GM23338 (cell line): ENCODE measurements at regions not wholly inside any gene's neighbourhood (a gene's known extent, or its start where the extent isn't known, plus 50 kb on each side); places are given as distances from the start of the nearest gene placed in this dataset.

Experiments
- ATAC-seq: fragments of 200-7000 bp; cut with Tn5 transposase; 3 replicates; pipeline ENCODE4 v1.9.1; 2020
- DNase-seq: peaks from one replicate; pipeline ENCODE4 v3.0.0-alpha.2; 2015; ENCODE audit warnings: low spot score
- H2AFZ ChIP-seq: fragments of 200-600 bp; sonication (generic); 2 replicates; pipeline ENCODE4 v1.8.0; 2016; ENCODE audit warnings: antibody characterized with exemption, mild to moderate bottlenecking, moderate library complexity
- H3F3A ChIP-seq: fragments of 200-600 bp; sonication (generic); replicated peaks from 2 replicates; pipeline ENCODE4 v1.8.0; 2017; ENCODE audit warnings: antibody characterized with exemption, mixed run types, low read depth
- H3K27ac ChIP-seq: fragments of 200-600 bp; sonication (generic); 2 replicates; pipeline ENCODE4 v1.6.1; 2016; ENCODE audit warnings: low read depth
- H3K27me3 ChIP-seq: fragments of 200-600 bp; sonication (generic); 2 replicates; pipeline ENCODE4 v1.8.0; 2016; ENCODE audit warnings: mild to moderate bottlenecking, mixed run types, moderate library complexity; ENCODE audit not compliant: insufficient read depth
- H3K36me3 ChIP-seq: fragments of 200-600 bp; sonication (generic); 2 replicates; pipeline ENCODE4 v1.8.0; 2016; ENCODE audit warnings: mild to moderate bottlenecking; ENCODE audit not compliant: insufficient read depth
- H3K4me1 ChIP-seq: fragments of 200-600 bp; sonication (generic); 2 replicates; pipeline ENCODE4 v1.8.0; 2016; ENCODE audit warnings: mild to moderate bottlenecking, moderate library complexity; ENCODE audit not compliant: insufficient read depth
- H3K4me2 ChIP-seq: fragments of 200-600 bp; sonication (generic); 2 replicates; pipeline ENCODE4 v1.7.1; 2017; ENCODE audit warnings: mixed run types
- H3K4me3 ChIP-seq: fragments of 200-600 bp; sonication (generic); 2 replicates; pipeline ENCODE4 v1.6.1; 2016; ENCODE audit warnings: mixed run types
- H3K79me2 ChIP-seq: fragments of 200-600 bp; sonication (generic); replicated peaks from 2 replicates; pipeline ENCODE4 v1.8.0; 2017; ENCODE audit warnings: mild to moderate bottlenecking; ENCODE audit not compliant: insufficient read depth
- H3K9me2 ChIP-seq: fragments of 200-600 bp; sonication (generic); 2 replicates; pipeline ENCODE4 v1.8.0; 2017; ENCODE audit not compliant: insufficient read depth
- H4K20me1 ChIP-seq: fragments of 200-600 bp; sonication (generic); replicated peaks from 2 replicates; pipeline ENCODE4 v1.8.0; 2017; ENCODE audit warnings: mild to moderate bottlenecking; ENCODE audit not compliant: insufficient read depth
- H3K27ac Mint-ChIP-seq: 2 replicates; pipeline ENCODE4 v1.8.0; 2020; ENCODE audit warnings: inconsistent platforms, mild to moderate bottlenecking, moderate library complexity, mixed read lengths
- H3K27me3 Mint-ChIP-seq: 3 replicates; pipeline ENCODE4 v1.8.0; 2022; ENCODE audit warnings: low read depth, mild to moderate bottlenecking, moderate library complexity, mixed read lengths, inconsistent platforms; ENCODE audit not compliant: insufficient read depth, poor library complexity
- H3K36me3 Mint-ChIP-seq: 3 replicates; pipeline ENCODE4 v1.8.0; 2021; ENCODE audit warnings: low read depth, mild to moderate bottlenecking, inconsistent platforms, moderate library complexity, mixed read lengths
- H3K4me1 Mint-ChIP-seq: 3 replicates; pipeline ENCODE4 v1.8.0; 2020; ENCODE audit warnings: mild to moderate bottlenecking, inconsistent platforms, mixed read lengths
- H3K4me3 Mint-ChIP-seq: 3 replicates; pipeline ENCODE4 v1.8.0; 2021; ENCODE audit warnings: moderate library complexity, mild to moderate bottlenecking, inconsistent platforms, mixed read lengths
- H3K9me3 Mint-ChIP-seq: 3 replicates; pipeline ENCODE4 v1.8.0; 2020; ENCODE audit warnings: moderate library complexity, mild to moderate bottlenecking, inconsistent platforms, mixed read lengths
- CREB1 ChIP-seq: fragments of 250-450 bp; sonication (Bioruptor Pico); IDR thresholded peaks from 2 replicates; pipeline ENCODE4 v1.5.0; 2020; ENCODE audit warnings: low read depth, mild to moderate bottlenecking, moderate library complexity
- CTCF ChIP-seq, 2 experiments: fragments of 200-600 bp in 1 of 2; sonication (generic) in 1 of 2; conservative IDR thresholded peaks; 2 replicates each; pipeline versions ENCODE4 v1.5.1 to v1.6.1; 2016 to 2017; ENCODE audit warnings: antibody characterized with exemption in 2 of 2, low read depth in 2 of 2, mild to moderate bottlenecking in 2 of 2, moderate library complexity in 1 of 2
- EZH2 ChIP-seq: fragments of 200-600 bp; sonication (generic); IDR thresholded peaks from one replicate; pipeline ENCODE4 v1.8.0; 2017; ENCODE audit warnings: antibody characterized with exemption, mild to moderate bottlenecking, low read depth; ENCODE audit not compliant: unreplicated experiment
- EZH2phosphoT487 ChIP-seq: fragments of 200-600 bp; sonication (generic); IDR thresholded peaks from one replicate; pipeline ENCODE4 v1.8.1; 2018; ENCODE audit warnings: antibody characterized with exemption; ENCODE audit not compliant: unreplicated experiment
- JUNB ChIP-seq: IDR thresholded peaks from one replicate; pipeline ENCODE4 v1.6.1; 2016; ENCODE audit warnings: antibody characterized with exemption; ENCODE audit not compliant: unreplicated experiment
- NANOG ChIP-seq: IDR thresholded peaks from 2 replicates; pipeline ENCODE4 v1.6.1; 2016; ENCODE audit warnings: antibody characterized with exemption, borderline replicate concordance
- STAT1 ChIP-seq: IDR thresholded peaks from one replicate; pipeline ENCODE4 v1.6.1; 2016; ENCODE audit warnings: antibody characterized with exemption; ENCODE audit not compliant: unreplicated experiment
- ZNF462 ChIP-seq: fragments of 250-450 bp; sonication (Bioruptor Pico); IDR thresholded peaks from 2 replicates; pipeline ENCODE4 v1.5.0; 2020; ENCODE audit warnings: mild to moderate bottlenecking, moderate library complexity

GRCh38 chr5:166566725-166567124 is 1724.7 kb upstream of the WWC1 start:
- Mint-ChIP-seq H3K27ac (no peak overlapping the region), H3K4me3 (no peak overlapping the region), H3K4me1 (peaks cover 12% of the 10 kb centered on the region), H3K27me3 (no peaks in the 10 kb centered on the region), H3K36me3 (no peaks in the 10 kb centered on the region), H3K9me3 (no peaks in the 10 kb centered on the region)
- Histone ChIP-seq H3K27me3 (no peaks in the 10 kb centered on the region), H4K20me1 (no peaks in the 10 kb centered on the region), H3K4me2 (no peak overlapping the region), H3K4me1 (peaks cover 6% of the 10 kb centered on the region; the same call in 1 of the 2 replicates), H3K27ac (no peak overlapping the region), H3F3A (no peaks in the 10 kb centered on the region), H3K9me2 (no peaks in the 10 kb centered on the region), H3K79me2 (no peaks in the 10 kb centered on the region), H2AFZ (no peak overlapping the region), H3K36me3 (no peaks in the 10 kb centered on the region), H3K4me3 (no peak overlapping the region)
- ATAC-seq (no peak), DNase-seq (no peak)
- TF ChIP-seq CREB1 (no peak), NANOG (no peak), EZH2 (no peak), EZH2phosphoT487 (no peak), CTCF (conservative IDR thresholded peaks at IDR 0.05; ENCODE audit: low read depth in 2 of 2) (no peak)

- H3K4me3 ChIP-seq, result no peak overlapping the region
- H3K4me3 Mint-ChIP-seq, result no peak overlapping the region
- 0 out of 2 replicates have a peak, but pooled peaks cover 6% of the 10 kb centered on the region for H3K9me2 ChIP-seq
- H4K20me1 ChIP-seq, result no peaks in the 10 kb centered on the region
- 0 out of 3 replicates have a peak, but pooled peaks cover 3% of the 10 kb centered on the region for H3K36me3 Mint-ChIP-seq
- ATAC-seq (no peak), DNase-seq (no peak)
- H3K27ac Mint-ChIP-seq, result no peak overlapping the region
- H2AFZ ChIP-seq, result no peak overlapping the region
- H3K27me3 ChIP-seq, result no peaks in the 10 kb centered on the region
- H3K27me3 Mint-ChIP-seq, result no peaks in the 10 kb centered on the region
- H3K79me2 ChIP-seq, result no peaks in the 10 kb centered on the region
- peaks cover 12% of the 10 kb centered on the region for H3K9me3 Mint-ChIP-seq
- no peaks in the 10 kb centered on the region for H3K4me1 ChIP-seq
- no peak overlapping the region for H3K27ac ChIP-seq
- H3K36me3 ChIP-seq, result no peaks in the 10 kb centered on the region
- no peaks in the 10 kb centered on the region for H3K4me1 Mint-ChIP-seq
- H3F3A ChIP-seq, result no peaks in the 10 kb centered on the region
- H3K4me2 ChIP-seq, result no peak overlapping the region
- TF ChIP-seq EZH2 (no peak), JUNB (no peak), ZNF462 (no peak), STAT1 (no peak), CTCF (conservative IDR thresholded peaks at IDR 0.05; ENCODE audit: low read depth in 2 of 2) (no peak)
These were observed 1720.6 kb upstream of the WWC1 start for GRCh38 chr5:166570865-166571264.
